ENCODE measurements at regions not wholly inside any gene's neighbourhood (a gene's known extent, or its start where the extent isn't known, plus 50 kb on each side); places are given as distances from the start of the nearest gene placed in this dataset.

- Mint-ChIP-seq H3K9me3 (ENCODE audit: insufficient read depth) (no peaks in the 10 kb centered on the region), H3K4me1 (peaks cover 4% of the 10 kb centered on the region), H3K4me3 (no peak overlapping the region), H3K27ac (no peak overlapping the region), H3K27me3 (no peaks in the 10 kb centered on the region)
- no peaks in the 10 kb centered on the region for H4K20me1 ChIP-seq (ENCODE audit: control insufficient read depth, insufficient read depth, low read length, poor library complexity, severe bottlenecking)
- DNase-seq (no peak), ATAC-seq (ENCODE audit: low read depth) (no peak)
- H3K9ac ChIP-seq (ENCODE audit: low read length) = no peak overlapping the region
- no peaks in the 10 kb centered on the region for H3K36me3 ChIP-seq (replicated peaks in 1 of 2; ENCODE audit: control extremely low read depth in 1 of 2, control insufficient read depth in 1 of 2, extremely low read depth in 1 of 2, insufficient read depth in 2 of 2, low read length in 1 of 2)
- ChIA-PET POLR2A (no interaction called here), CTCF (no interaction called here)
- H3K4me3 ChIP-seq (ENCODE audit: control extremely low read depth in 1 of 5, extremely low read depth in 1 of 5, insufficient read depth in 1 of 5, low read depth in 2 of 5, low read length in 4 of 5) = no peak overlapping the region
- no peak overlapping the region for H3K27ac ChIP-seq (ENCODE audit: low read length in 2 of 2)
- H3K9me3 ChIP-seq (ENCODE audit: control extremely low read depth in 1 of 3, control insufficient read depth in 2 of 3, insufficient read depth in 1 of 3, low read length in 2 of 3) = peaks cover 0 to 4% (median 0%) of the 10 kb centered on the region in 3 donors
- intact Hi-C loops (cut with micrococcal nuclease) = no loop called here
- no peak overlapping the region for H2AFZ ChIP-seq (ENCODE audit: insufficient read depth, low read depth, low read length, poor library complexity, severe bottlenecking)
- TF ChIP-seq CTCF (IDR thresholded peaks at IDR 0.05) = no peak
- no peak for TF ChIP-seq EZH2 (IDR thresholded peaks at IDR 0.05; ENCODE audit: borderline replicate concordance, insufficient read depth, low read depth, low read length, poor library complexity, severe bottlenecking)
- no peaks in the 10 kb centered on the region for H3K79me2 ChIP-seq (ENCODE audit: control insufficient read depth, insufficient read depth, low read length)
- no peak overlapping the region for H3K4me2 ChIP-seq (replicated peaks; ENCODE audit: low read depth, low read length, poor library complexity, severe bottlenecking)
- no peaks in the 10 kb centered on the region for H3K27me3 ChIP-seq (replicated peaks in 1 of 4; ENCODE audit: control extremely low read depth in 1 of 4, control insufficient read depth in 3 of 4, insufficient read depth in 4 of 4, low read length in 3 of 4)
- 92% methylated on average over 19 of the region's 21 CpGs for WGBS (ENCODE audit: insufficient coverage)
- no peaks in the 10 kb centered on the region for H3K4me1 ChIP-seq (ENCODE audit: control insufficient read depth in 2 of 2, insufficient read depth in 2 of 2, low read length in 2 of 2)
These were observed 158.5 kb upstream of the ACVR2A start for GRCh38 chr2:147686365-147686764.

GRCh38 chr2:147684903-147685302 lies 159.9 kb upstream of the ACVR2A start:
- intact Hi-C loops (cut with micrococcal nuclease) = no loop called here
- DNase-seq = no peak
- peaks cover 4% of the 10 kb centered on the region for H3K4me1 Mint-ChIP-seq
- TF ChIP-seq EZH2 (IDR thresholded peaks at IDR 0.05; ENCODE audit: borderline replicate concordance, insufficient read depth, low read depth, low read length, poor library complexity, severe bottlenecking) = no peak
- no peak for TF ChIP-seq CTCF (IDR thresholded peaks at IDR 0.05)
- H3K4me2 ChIP-seq (replicated peaks; ENCODE audit: low read depth, low read length, poor library complexity, severe bottlenecking) = no peak overlapping the region
- no peaks in the 10 kb centered on the region for H3K79me2 ChIP-seq (ENCODE audit: control insufficient read depth, insufficient read depth, low read length)
- 85% methylated on average over 4 of the region's 4 CpGs for WGBS (ENCODE audit: insufficient coverage)
- no peaks in the 10 kb centered on the region for H4K20me1 ChIP-seq (ENCODE audit: control insufficient read depth, insufficient read depth, low read length, poor library complexity, severe bottlenecking)
- H3K4me3 ChIP-seq (ENCODE audit: control extremely low read depth in 1 of 5, extremely low read depth in 1 of 5, insufficient read depth in 1 of 5, low read depth in 2 of 5, low read length in 4 of 5) = no peak overlapping the region
- H3K27me3 Mint-ChIP-seq = no peaks in the 10 kb centered on the region
- no peak overlapping the region for H3K27ac ChIP-seq (ENCODE audit: low read length in 2 of 2)
- POLR2A ChIA-PET = no interaction called here
- no peak overlapping the region for H2AFZ ChIP-seq (ENCODE audit: insufficient read depth, low read depth, low read length, poor library complexity, severe bottlenecking)
- no peak overlapping the region for H3K4me3 Mint-ChIP-seq
- no peak overlapping the region for H3K27ac Mint-ChIP-seq
- no peaks in the 10 kb centered on the region for H3K36me3 ChIP-seq (replicated peaks in 1 of 2; ENCODE audit: control extremely low read depth in 1 of 2, control insufficient read depth in 1 of 2, extremely low read depth in 1 of 2, insufficient read depth in 2 of 2, low read length in 1 of 2)
- H3K9me3 ChIP-seq (ENCODE audit: control extremely low read depth in 1 of 3, control insufficient read depth in 2 of 3, insufficient read depth in 1 of 3, low read length in 2 of 3) = peaks cover 0 to 4% (median 0%) of the 10 kb centered on the region in 3 donors
- no peaks in the 10 kb centered on the region for H3K4me1 ChIP-seq (ENCODE audit: control insufficient read depth in 2 of 2, insufficient read depth in 2 of 2, low read length in 2 of 2)
- no peaks in the 10 kb centered on the region for H3K9me3 Mint-ChIP-seq (ENCODE audit: insufficient read depth)
- ATAC-seq (ENCODE audit: low read depth) = no peak
- CTCF ChIA-PET = no interaction called here
- no peaks in the 10 kb centered on the region for H3K27me3 ChIP-seq (replicated peaks in 1 of 4; ENCODE audit: control extremely low read depth in 1 of 4, control insufficient read depth in 3 of 4, insufficient read depth in 4 of 4, low read length in 3 of 4)
- no peak overlapping the region for H3K9ac ChIP-seq (ENCODE audit: low read length)
